Fibroblast of the aortic adventitia (primary cell): ENCODE measurements at regions not wholly inside any gene's neighbourhood (a gene's known extent, or its start where the extent isn't known, plus 50 kb on each side); places are given as distances from the start of the nearest gene placed in this dataset.

ENCODE experiments used
- DNase-seq: peaks from one replicate; pipeline ENCODE4 v3.0.0-alpha.2; 2010; ENCODE audit warnings: low read depth
- H3K4me3 ChIP-seq: 2 replicates; pipeline ENCODE4 v1.5.1; 2011; ENCODE audit warnings: low read depth, mild to moderate bottlenecking, control low read depth, low read length, moderate library complexity
- CTCF ChIP-seq: IDR thresholded peaks from 2 replicates; pipeline ENCODE4 v1.5.1; 2011; ENCODE audit warnings: mild to moderate bottlenecking, low read length, control low read depth, inconsistent platforms; ENCODE audit not compliant: insufficient read depth

GRCh38 chr2:103788389-103788788 lies 1026.6 kb downstream of the TMEM182 start:
- TF ChIP-seq CTCF: no peak
- no peak for DNase-seq
- no peak overlapping the region for H3K4me3 ChIP-seq

GRCh38 chr2:103788951-103789350 lies 1027.1 kb downstream of the TMEM182 start:
- no peak overlapping the region for H3K4me3 ChIP-seq
- no peak for DNase-seq
- no peak for TF ChIP-seq CTCF

DNA sequence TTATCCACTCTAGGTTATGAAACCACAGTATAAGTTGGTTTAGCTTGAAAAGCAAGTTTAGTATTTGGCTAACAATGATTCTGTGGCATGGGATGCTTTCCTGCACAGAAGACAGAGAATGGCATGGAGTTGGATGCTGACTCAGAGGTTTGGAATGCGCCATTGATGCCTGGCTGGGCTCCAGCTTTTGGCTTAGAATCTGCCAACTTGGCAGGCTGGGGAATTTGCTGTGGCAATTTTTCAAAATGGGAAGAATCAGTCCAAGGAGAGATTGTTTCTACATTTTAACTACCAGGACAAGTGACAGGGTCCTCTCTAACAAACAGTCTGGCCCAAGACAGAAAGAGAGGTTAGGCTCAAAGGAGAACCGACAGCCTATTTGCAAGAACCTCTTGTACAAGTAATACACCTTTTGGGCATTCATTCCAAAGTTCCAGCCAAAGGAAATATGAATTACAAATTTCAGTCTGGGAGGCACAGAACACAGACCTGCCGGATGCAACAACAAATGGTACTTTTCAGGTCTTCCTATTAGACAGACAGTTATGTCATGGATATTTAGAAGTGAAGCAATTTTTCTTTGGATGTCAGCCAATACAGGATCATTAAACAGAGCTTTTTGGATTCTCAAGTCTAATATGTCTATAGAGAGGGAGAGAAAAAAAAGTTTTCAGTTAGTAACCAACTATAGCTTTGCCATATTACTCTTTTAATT lies 1027.7 kb downstream of the TMEM182 start:
- no peak overlapping the region for H3K4me3 ChIP-seq
- no peak for TF ChIP-seq CTCF
- no peak for DNase-seq

- H3K4me3 ChIP-seq: no peak overlapping the region
- no peak for TF ChIP-seq CTCF
- no peak for DNase-seq
Observed at GRCh38 chr2:103792042-103792441, 1030.2 kb downstream of the TMEM182 start.

GRCh38 chr2:103798291-103798690 lies 1036.5 kb downstream of the TMEM182 start:
- no peak for DNase-seq
- no peak for TF ChIP-seq CTCF
- H3K4me3 ChIP-seq: no peak overlapping the region

DNA sequence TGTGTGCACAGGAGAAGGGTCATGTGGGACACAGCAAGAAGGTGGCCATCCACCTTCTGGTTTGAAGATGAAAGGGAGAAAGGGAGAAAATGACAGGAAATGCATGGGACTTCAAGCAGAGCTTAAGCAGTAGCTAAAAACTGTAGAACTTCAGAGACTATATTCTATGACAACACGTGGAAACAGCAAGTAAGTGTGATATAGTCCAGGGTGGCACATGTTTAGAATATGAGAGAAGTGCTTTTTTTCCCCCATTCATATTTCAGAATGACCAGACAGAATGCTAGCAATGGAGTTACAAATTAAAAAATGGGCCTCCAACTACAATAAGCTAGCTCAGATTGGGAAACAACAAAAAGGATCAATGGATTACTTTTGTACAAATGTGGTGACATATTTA lies 1042.2 kb downstream of the TMEM182 start:
- TF ChIP-seq CTCF: no peak
- no peak for DNase-seq
- H3K4me3 ChIP-seq: no peak overlapping the region

DNA sequence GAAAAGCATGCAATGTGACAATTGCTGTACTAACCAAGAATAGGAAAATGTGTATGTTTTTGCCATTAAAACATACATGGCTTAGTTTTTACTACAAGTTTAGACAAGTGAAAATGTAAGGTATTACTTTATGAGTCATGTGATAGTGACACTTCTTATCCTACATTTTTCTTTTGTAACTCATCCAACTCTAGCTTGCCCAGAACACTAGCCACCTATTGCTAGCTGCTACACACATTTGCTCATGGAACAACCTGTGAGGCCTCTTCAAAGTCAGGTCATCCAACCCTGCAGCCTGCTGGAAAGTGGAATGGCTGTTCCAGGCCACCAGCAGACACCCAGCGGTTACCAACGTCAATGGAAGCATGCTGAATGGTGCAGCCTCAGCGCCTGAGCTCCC lies 1043.9 kb downstream of the TMEM182 start:
- TF ChIP-seq CTCF: no peak
- H3K4me3 ChIP-seq: no peak overlapping the region
- DNase-seq: no peak
